Activated gamma-delta T cell (primary cell): ENCODE measurements at regions not wholly inside any gene's neighbourhood (a gene's known extent, or its start where the extent isn't known, plus 50 kb on each side); places are given as distances from the start of the nearest gene placed in this dataset.

Source experiments
- DNase-seq: peaks from one replicate; lab custom pipeline; 2025; lab: John Stamatoyannopoulos, UW

- no peak for DNase-seq
Measured at GRCh38 chr15:69816522-69816921, 281.2 kb downstream of the TLE3 start.

- no peak for DNase-seq
Measured at GRCh38 chr15:69818529-69818928, 279.2 kb downstream of the TLE3 start.

GRCh38 chr15:69819371-69819770, 278.3 kb downstream of the TLE3 start:
- DNase-seq: no peak

- no peak for DNase-seq
Measured at GRCh38 chr15:69820819-69821218, 276.9 kb downstream of the TLE3 start.

GRCh38 chr15:69823223-69823907, 274.4 kb downstream of the TLE3 start:
- no peak for DNase-seq

GRCh38 chr15:69824075-69824876, 273.4 kb downstream of the TLE3 start:
- DNase-seq: no peak

GRCh38 chr15:69824877-69825406, 272.8 kb downstream of the TLE3 start:
- no peak for DNase-seq

GRCh38 chr15:69825941-69826818, 271.5 kb downstream of the TLE3 start:
- DNase-seq: no peak

- no peak for DNase-seq
Measured at GRCh38 chr15:69826819-69827175, 270.9 kb downstream of the TLE3 start.

- DNase-seq: no peak
Measured at GRCh38 chr15:69827751-69828150, 270.0 kb downstream of the TLE3 start.

GRCh38 chr15:69828181-69828828, 269.4 kb downstream of the TLE3 start:
- no peak for DNase-seq

- DNase-seq: no peak
Measured at GRCh38 chr15:69829974-69830373, 267.7 kb downstream of the TLE3 start.

GRCh38 chr15:69830430-69830829, 267.3 kb downstream of the TLE3 start:
- DNase-seq: no peak

- no peak for DNase-seq
Measured at GRCh38 chr15:69830876-69831275, 266.8 kb downstream of the TLE3 start.

- no peak for DNase-seq
Measured at GRCh38 chr15:69834267-69834666, 263.4 kb downstream of the TLE3 start.

GRCh38 chr15:69834761-69835160, 263.0 kb downstream of the TLE3 start:
- DNase-seq: no peak

- no peak for DNase-seq
Measured at GRCh38 chr15:69836048-69836447, 261.7 kb downstream of the TLE3 start.

- DNase-seq: no peak
Measured at GRCh38 chr15:69836526-69837230, 261.0 kb downstream of the TLE3 start.

GRCh38 chr15:69838338-69838737, 259.4 kb downstream of the TLE3 start:
- no peak for DNase-seq

- no peak for DNase-seq
Measured at GRCh38 chr15:69838994-69839393, 258.7 kb downstream of the TLE3 start.
